ENCODE measurements at regions not wholly inside any gene's neighbourhood (a gene's known extent, or its start where the extent isn't known, plus 50 kb on each side); places are given as distances from the start of the nearest gene placed in this dataset.
A peak's percentile ranks its signal among the peaks of the same experiment; 100 is the strongest.

GRCh38 chr9:84393266-84393950 is 52.9 kb upstream of the SLC28A3 start:
- no peaks in the 10 kb centered on the region for H3K36me3 ChIP-seq (ENCODE audit: control insufficient read depth in 2 of 2, insufficient read depth in 2 of 2, low read length in 1 of 2)
- no peak overlapping the region for H3K27ac ChIP-seq (ENCODE audit: low read depth in 1 of 2, low read length in 1 of 2)
- 94% methylated on average over 24 of the region's 24 CpGs for WGBS
- no peak overlapping the region for H3K4me3 ChIP-seq (ENCODE audit: low read length in 2 of 2)
- no peak for DNase-seq (ENCODE audit: low read depth in 6 of 9, low spot score in 9 of 9)
- no peaks in the 10 kb centered on the region for H3K27me3 ChIP-seq (ENCODE audit: control insufficient read depth in 2 of 2, insufficient read depth in 1 of 2, low read length in 1 of 2)
- no peaks in the 10 kb centered on the region for H3K9me3 ChIP-seq (ENCODE audit: control insufficient read depth in 2 of 2, insufficient read depth in 1 of 2, low read length in 1 of 2)
- no peaks in the 10 kb centered on the region for H3K4me1 ChIP-seq (ENCODE audit: control insufficient read depth in 2 of 2, insufficient read depth in 2 of 2, low read length in 2 of 2)

GRCh38 chr9:84394036-84394435 is 53.5 kb upstream of the SLC28A3 start:
- no peaks in the 10 kb centered on the region for H3K9me3 ChIP-seq (ENCODE audit: control insufficient read depth in 2 of 2, insufficient read depth in 1 of 2, low read length in 1 of 2)
- no peaks in the 10 kb centered on the region for H3K4me1 ChIP-seq (ENCODE audit: control insufficient read depth in 2 of 2, insufficient read depth in 2 of 2, low read length in 2 of 2)
- no peaks in the 10 kb centered on the region for H3K27me3 ChIP-seq (ENCODE audit: control insufficient read depth in 2 of 2, insufficient read depth in 1 of 2, low read length in 1 of 2)
- no peak for DNase-seq (ENCODE audit: low read depth in 6 of 9, low spot score in 9 of 9)
- WGBS, result 91% methylated on average over 3 of the region's 3 CpGs
- no peak overlapping the region for H3K27ac ChIP-seq (ENCODE audit: low read depth in 1 of 2, low read length in 1 of 2)
- H3K4me3 ChIP-seq (ENCODE audit: low read length in 2 of 2), result no peak overlapping the region
- H3K36me3 ChIP-seq (ENCODE audit: control insufficient read depth in 2 of 2, insufficient read depth in 2 of 2, low read length in 1 of 2), result no peaks in the 10 kb centered on the region

GRCh38 chr9:84397151-84397728 is 56.7 kb upstream of the SLC28A3 start:
- WGBS, result 63% methylated on average over 13 of the region's 13 CpGs
- no peaks in the 10 kb centered on the region for H3K36me3 ChIP-seq (ENCODE audit: control insufficient read depth in 2 of 2, insufficient read depth in 2 of 2, low read length in 1 of 2)
- no peaks in the 10 kb centered on the region for H3K9me3 ChIP-seq (ENCODE audit: control insufficient read depth in 2 of 2, insufficient read depth in 1 of 2, low read length in 1 of 2)
- DNase-seq (ENCODE audit: low read depth in 6 of 9, low spot score in 9 of 9), result peak; percentile 16 to 76 (median 49)
- H3K27ac ChIP-seq (ENCODE audit: low read depth in 1 of 2, low read length in 1 of 2), result no peak overlapping the region
- H3K4me1 ChIP-seq (ENCODE audit: control insufficient read depth in 2 of 2, insufficient read depth in 2 of 2, low read length in 2 of 2), result no peaks in the 10 kb centered on the region
- H3K4me3 ChIP-seq (ENCODE audit: low read length in 2 of 2), result no peak overlapping the region
- H3K27me3 ChIP-seq (ENCODE audit: control insufficient read depth in 2 of 2, insufficient read depth in 1 of 2, low read length in 1 of 2), result no peaks in the 10 kb centered on the region

GRCh38 chr9:84397822-84398221 is 57.3 kb upstream of the SLC28A3 start:
- WGBS, result 78% methylated on average over 8 of the region's 8 CpGs
- H3K4me3 ChIP-seq (ENCODE audit: low read length in 2 of 2), result no peak overlapping the region
- H3K27me3 ChIP-seq (ENCODE audit: control insufficient read depth in 2 of 2, insufficient read depth in 1 of 2, low read length in 1 of 2), result no peaks in the 10 kb centered on the region
- no peak overlapping the region for H3K27ac ChIP-seq (ENCODE audit: low read depth in 1 of 2, low read length in 1 of 2)
- no peaks in the 10 kb centered on the region for H3K36me3 ChIP-seq (ENCODE audit: control insufficient read depth in 2 of 2, insufficient read depth in 2 of 2, low read length in 1 of 2)
- no peak for DNase-seq (ENCODE audit: low read depth in 6 of 9, low spot score in 9 of 9)
- no peaks in the 10 kb centered on the region for H3K9me3 ChIP-seq (ENCODE audit: control insufficient read depth in 2 of 2, insufficient read depth in 1 of 2, low read length in 1 of 2)
- no peaks in the 10 kb centered on the region for H3K4me1 ChIP-seq (ENCODE audit: control insufficient read depth in 2 of 2, insufficient read depth in 2 of 2, low read length in 2 of 2)

- Histone ChIP-seq H3K36me3 (ENCODE audit: control insufficient read depth in 2 of 2, insufficient read depth in 2 of 2, low read length in 1 of 2) (no peaks in the 10 kb centered on the region), H3K9me3 (ENCODE audit: control insufficient read depth in 2 of 2, insufficient read depth in 1 of 2, low read length in 1 of 2) (no peaks in the 10 kb centered on the region), H3K4me1 (ENCODE audit: control insufficient read depth in 2 of 2, insufficient read depth in 2 of 2, low read length in 2 of 2) (no peaks in the 10 kb centered on the region), H3K27ac (ENCODE audit: low read depth in 1 of 2, low read length in 1 of 2) (no peak overlapping the region), H3K4me3 (ENCODE audit: low read length in 2 of 2) (no peak overlapping the region), H3K27me3 (ENCODE audit: control insufficient read depth in 2 of 2, insufficient read depth in 1 of 2, low read length in 1 of 2) (no peaks in the 10 kb centered on the region)
- DNase-seq (ENCODE audit: low read depth in 6 of 9, low spot score in 9 of 9), result no peak
- WGBS, result 93% methylated on average over 4 of the region's 4 CpGs
These were observed 62.0 kb upstream of the SLC28A3 start for GRCh38 chr9:84402517-84402916.

- Histone ChIP-seq H3K27ac (ENCODE audit: low read depth in 1 of 2, low read length in 1 of 2) (no peak overlapping the region), H3K27me3 (ENCODE audit: control insufficient read depth in 2 of 2, insufficient read depth in 1 of 2, low read length in 1 of 2) (no peaks in the 10 kb centered on the region), H3K4me3 (ENCODE audit: low read length in 2 of 2) (no peak overlapping the region), H3K36me3 (ENCODE audit: control insufficient read depth in 2 of 2, insufficient read depth in 2 of 2, low read length in 1 of 2) (no peaks in the 10 kb centered on the region), H3K9me3 (ENCODE audit: control insufficient read depth in 2 of 2, insufficient read depth in 1 of 2, low read length in 1 of 2) (peaks cover 0 to 2% of the 10 kb centered on the region in 2 donors), H3K4me1 (ENCODE audit: control insufficient read depth in 2 of 2, insufficient read depth in 2 of 2, low read length in 2 of 2) (no peaks in the 10 kb centered on the region)
- no peak for DNase-seq (ENCODE audit: low read depth in 6 of 9, low spot score in 9 of 9)
- 92% methylated on average over 3 of the region's 3 CpGs for WGBS
These were observed 62.7 kb upstream of the SLC28A3 start for GRCh38 chr9:84403288-84403687.

GRCh38 chr9:84404095-84404686 is 63.6 kb upstream of the SLC28A3 start:
- peak in 1 of 9 donors; percentile 1 for DNase-seq (ENCODE audit: low read depth in 6 of 9, low spot score in 9 of 9)
- Histone ChIP-seq H3K9me3 (ENCODE audit: control insufficient read depth in 2 of 2, insufficient read depth in 1 of 2, low read length in 1 of 2) (peaks cover 0 to 7% of the 10 kb centered on the region in 2 donors), H3K4me3 (ENCODE audit: low read length in 2 of 2) (no peak overlapping the region)

GRCh38 chr9:84405667-84406066 is 65.1 kb upstream of the SLC28A3 start:
- Histone ChIP-seq H3K27ac (ENCODE audit: low read depth in 1 of 2, low read length in 1 of 2) (no peak overlapping the region), H3K9me3 (ENCODE audit: control insufficient read depth in 2 of 2, insufficient read depth in 1 of 2, low read length in 1 of 2) (peaks cover 0 to 7% of the 10 kb centered on the region in 2 donors), H3K4me1 (ENCODE audit: control insufficient read depth in 2 of 2, insufficient read depth in 2 of 2, low read length in 2 of 2) (no peaks in the 10 kb centered on the region), H3K36me3 (ENCODE audit: control insufficient read depth in 2 of 2, insufficient read depth in 2 of 2, low read length in 1 of 2) (no peaks in the 10 kb centered on the region), H3K4me3 (ENCODE audit: low read length in 2 of 2) (no peak overlapping the region), H3K27me3 (ENCODE audit: control insufficient read depth in 2 of 2, insufficient read depth in 1 of 2, low read length in 1 of 2) (no peaks in the 10 kb centered on the region)
- 95% methylated on average over 4 of the region's 4 CpGs for WGBS
- no peak for DNase-seq (ENCODE audit: low read depth in 6 of 9, low spot score in 9 of 9)

More at GRCh38 chr9:84404095-84404686, 63.6 kb upstream of the SLC28A3 start:
- 35% methylated on average over 8 of the region's 8 CpGs for WGBS
- no peaks in the 10 kb centered on the region for H3K36me3 ChIP-seq (ENCODE audit: control insufficient read depth in 2 of 2, insufficient read depth in 2 of 2, low read length in 1 of 2)
- H3K27me3 ChIP-seq (ENCODE audit: control insufficient read depth in 2 of 2, insufficient read depth in 1 of 2, low read length in 1 of 2), result no peaks in the 10 kb centered on the region
- H3K4me1 ChIP-seq (ENCODE audit: control insufficient read depth in 2 of 2, insufficient read depth in 2 of 2, low read length in 2 of 2), result no peaks in the 10 kb centered on the region
- H3K27ac ChIP-seq (ENCODE audit: low read depth in 1 of 2, low read length in 1 of 2), result no peak overlapping the region

GRCh38 chr9:84408416-84408815 is 67.9 kb upstream of the SLC28A3 start:
- Histone ChIP-seq H3K4me3 (ENCODE audit: low read length in 2 of 2) (no peak overlapping the region), H3K36me3 (ENCODE audit: control insufficient read depth in 2 of 2, insufficient read depth in 2 of 2, low read length in 1 of 2) (no peaks in the 10 kb centered on the region), H3K4me1 (ENCODE audit: control insufficient read depth in 2 of 2, insufficient read depth in 2 of 2, low read length in 2 of 2) (no peaks in the 10 kb centered on the region), H3K27me3 (ENCODE audit: control insufficient read depth in 2 of 2, insufficient read depth in 1 of 2, low read length in 1 of 2) (no peaks in the 10 kb centered on the region), H3K9me3 (ENCODE audit: control insufficient read depth in 2 of 2, insufficient read depth in 1 of 2, low read length in 1 of 2) (peaks cover 0 to 7% of the 10 kb centered on the region in 2 donors), H3K27ac (ENCODE audit: low read depth in 1 of 2, low read length in 1 of 2) (no peak overlapping the region)
- DNase-seq (ENCODE audit: low read depth in 6 of 9, low spot score in 9 of 9), result no peak
- 96% methylated on average over 34 of the region's 34 CpGs for WGBS
